WERI-Rb-1 (cell line): ENCODE measurements at regions not wholly inside any gene's neighbourhood (a gene's known extent, or its start where the extent isn't known, plus 50 kb on each side); places are given as distances from the start of the nearest gene placed in this dataset.
A peak's percentile ranks its signal among the peaks of the same experiment; 100 is the strongest.

ENCODE experiments used
- DNase-seq: peaks from one replicate; pipeline ENCODE4 v3.0.0-alpha.2; 2020
- H3K27ac ChIP-seq: fragments of 250-450 bp; sonication (Bioruptor Pico); 2 replicates; pipeline ENCODE4 v1.5.1; 2020; ENCODE audit warnings: mild to moderate bottlenecking, moderate library complexity
- H3K27me3 ChIP-seq: fragments of 250-450 bp; sonication (Bioruptor Pico); 2 replicates; pipeline ENCODE4 v1.5.1; 2021; ENCODE audit warnings: mild to moderate bottlenecking, low read depth, moderate library complexity; ENCODE audit not compliant: insufficient read depth, severe bottlenecking
- H3K36me3 ChIP-seq: fragments of 250-450 bp; sonication (Bioruptor Pico); 2 replicates; pipeline ENCODE4 v1.5.1; 2020; ENCODE audit warnings: mild to moderate bottlenecking, moderate library complexity
- H3K4me3 ChIP-seq: 2 replicates; pipeline ENCODE4 v1.5.1; 2011; ENCODE audit warnings: low read depth, mild to moderate bottlenecking, control low read depth, low read length
- H3K9me3 ChIP-seq: fragments of 250-450 bp; sonication (Bioruptor Pico); 2 replicates; pipeline ENCODE4 v1.5.1; 2021; ENCODE audit warnings: mild to moderate bottlenecking, moderate library complexity; ENCODE audit not compliant: severe bottlenecking
- TF ChIP-seq, protein P1 (sequence below): IDR thresholded peaks from 2 replicates; pipeline ENCODE4 v1.5.1; 2011; ENCODE audit warnings: low read depth, mild to moderate bottlenecking, control low read depth, inconsistent platforms, low read length

DNA sequence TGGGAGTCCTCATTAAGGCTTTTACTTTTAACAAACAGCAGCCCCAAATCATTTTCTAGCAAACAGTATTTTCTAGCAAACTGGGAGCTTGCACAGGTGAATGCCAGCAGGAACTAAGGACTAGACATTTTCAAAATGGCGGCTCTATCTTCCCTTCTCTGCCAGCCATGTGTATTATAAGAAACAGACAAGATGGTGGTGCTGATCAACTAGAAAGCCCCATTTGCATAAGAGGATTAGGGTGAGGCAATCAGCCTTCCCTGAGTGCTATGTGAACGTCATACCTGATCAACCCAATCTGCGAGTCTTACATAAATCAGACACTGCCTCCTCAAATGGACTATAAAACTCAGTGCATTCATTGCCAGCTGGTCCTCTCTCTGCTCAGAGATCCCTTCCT lies 479.6 kb downstream of the IPMK start:
- Histone ChIP-seq H3K27ac (no peak overlapping the region), H3K27me3 (no peaks in the 10 kb centered on the region), H3K4me3 (no peak overlapping the region), H3K9me3 (no peaks in the 10 kb centered on the region), H3K36me3 (no peaks in the 10 kb centered on the region)
- DNase-seq, result peak; percentile 29
- TF ChIP-seq, protein P1, sequence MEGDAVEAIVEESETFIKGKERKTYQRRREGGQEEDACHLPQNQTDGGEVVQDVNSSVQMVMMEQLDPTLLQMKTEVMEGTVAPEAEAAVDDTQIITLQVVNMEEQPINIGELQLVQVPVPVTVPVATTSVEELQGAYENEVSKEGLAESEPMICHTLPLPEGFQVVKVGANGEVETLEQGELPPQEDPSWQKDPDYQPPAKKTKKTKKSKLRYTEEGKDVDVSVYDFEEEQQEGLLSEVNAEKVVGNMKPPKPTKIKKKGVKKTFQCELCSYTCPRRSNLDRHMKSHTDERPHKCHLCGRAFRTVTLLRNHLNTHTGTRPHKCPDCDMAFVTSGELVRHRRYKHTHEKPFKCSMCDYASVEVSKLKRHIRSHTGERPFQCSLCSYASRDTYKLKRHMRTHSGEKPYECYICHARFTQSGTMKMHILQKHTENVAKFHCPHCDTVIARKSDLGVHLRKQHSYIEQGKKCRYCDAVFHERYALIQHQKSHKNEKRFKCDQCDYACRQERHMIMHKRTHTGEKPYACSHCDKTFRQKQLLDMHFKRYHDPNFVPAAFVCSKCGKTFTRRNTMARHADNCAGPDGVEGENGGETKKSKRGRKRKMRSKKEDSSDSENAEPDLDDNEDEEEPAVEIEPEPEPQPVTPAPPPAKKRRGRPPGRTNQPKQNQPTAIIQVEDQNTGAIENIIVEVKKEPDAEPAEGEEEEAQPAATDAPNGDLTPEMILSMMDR, result no peak

DNA sequence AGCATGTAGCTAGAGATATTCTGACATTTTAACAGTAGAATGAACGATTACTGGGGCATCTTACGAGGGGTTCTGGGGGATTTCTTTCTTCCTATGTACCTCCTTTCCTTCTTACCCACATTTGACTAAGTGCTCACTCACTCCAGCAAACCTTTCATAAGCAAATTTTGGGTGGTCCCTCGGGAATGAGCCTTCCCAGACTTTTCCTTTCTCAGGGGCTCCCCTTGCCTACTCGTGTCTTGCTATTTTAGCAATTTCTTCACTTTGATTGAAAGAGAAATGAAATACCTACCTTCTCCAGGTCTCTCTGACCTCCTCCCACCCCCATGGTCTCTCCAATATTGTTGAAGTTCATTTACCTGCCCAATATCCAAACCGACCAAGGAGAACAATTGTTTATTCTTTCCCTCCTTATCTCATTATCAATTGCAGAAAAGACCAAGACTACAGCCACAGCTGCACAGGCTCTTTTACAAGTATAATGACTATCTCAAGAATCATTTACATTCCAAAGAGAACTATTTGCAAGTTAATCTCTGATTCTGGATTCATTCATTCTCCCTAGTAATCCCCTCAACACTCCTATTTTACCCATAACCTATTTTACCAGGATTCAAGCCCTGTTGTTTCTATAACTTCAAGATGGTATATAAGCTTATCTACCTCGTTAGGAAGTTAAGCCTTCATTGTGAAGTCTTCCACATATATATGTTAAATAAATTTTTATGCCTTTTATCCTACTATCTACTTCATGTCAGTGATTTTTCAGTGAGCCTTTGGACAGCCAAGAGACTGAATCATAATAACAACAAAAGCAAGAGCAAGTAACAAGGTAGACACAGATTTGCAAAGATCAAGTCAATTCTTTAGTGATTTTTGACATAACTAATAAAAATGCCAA lies 480.6 kb downstream of the IPMK start:
- DNase-seq, result no peak
- H3K36me3 ChIP-seq, result no peaks in the 10 kb centered on the region
- TF ChIP-seq, protein P1, result no peak
- H3K9me3 ChIP-seq, result no peaks in the 10 kb centered on the region
- H3K27ac ChIP-seq, result no peak overlapping the region
- H3K4me3 ChIP-seq, result no peak overlapping the region
- H3K27me3 ChIP-seq, result no peaks in the 10 kb centered on the region

DNA sequence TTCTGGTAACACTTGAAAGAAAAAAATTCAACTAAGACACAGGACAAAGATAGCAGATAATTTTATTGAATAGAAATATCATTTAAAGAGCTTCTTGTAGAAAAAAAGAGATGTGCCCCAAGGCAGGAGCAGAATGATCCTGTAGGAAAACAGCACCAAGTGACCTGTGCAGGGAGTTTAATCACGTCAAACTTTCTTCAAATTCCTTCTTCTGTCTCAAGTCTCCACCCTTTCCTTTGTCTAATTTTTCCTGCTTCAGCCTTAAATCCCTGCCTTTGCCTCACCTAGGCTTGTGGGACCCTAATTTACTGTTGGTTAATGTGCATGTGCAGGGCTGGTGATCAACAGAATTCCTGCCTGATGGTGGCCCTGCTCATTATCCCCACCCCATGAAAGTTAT lies 481.4 kb downstream of the IPMK start:
- no peak for DNase-seq
- Histone ChIP-seq H3K4me3 (no peak overlapping the region), H3K27me3 (no peaks in the 10 kb centered on the region), H3K36me3 (no peaks in the 10 kb centered on the region), H3K9me3 (no peaks in the 10 kb centered on the region), H3K27ac (no peak overlapping the region)
- TF ChIP-seq, protein P1, result no peak

DNA sequence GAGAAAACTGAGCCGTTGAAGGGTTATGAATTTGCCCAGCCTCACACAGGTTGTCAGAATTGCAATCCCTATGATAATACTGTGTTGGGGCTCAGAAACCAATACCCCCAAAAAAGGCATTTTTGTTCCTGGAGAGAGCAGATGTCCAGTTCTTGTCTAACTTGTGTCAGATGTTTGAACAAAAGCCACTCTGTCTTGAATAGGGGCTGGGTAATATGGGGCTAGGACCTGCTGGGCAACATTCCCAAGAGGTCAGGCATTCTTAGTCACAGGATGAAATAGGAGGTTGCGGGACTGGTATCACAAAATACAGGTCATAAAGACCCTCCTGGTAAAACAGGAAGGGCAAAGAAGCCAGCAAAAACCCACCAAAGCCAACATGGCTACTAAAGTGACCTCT lies 482.1 kb downstream of the IPMK start:
- H3K36me3 ChIP-seq, result no peaks in the 10 kb centered on the region
- TF ChIP-seq, protein P1, result no peak
- H3K9me3 ChIP-seq, result no peaks in the 10 kb centered on the region
- no peak overlapping the region for H3K27ac ChIP-seq
- H3K27me3 ChIP-seq, result no peaks in the 10 kb centered on the region
- no peak for DNase-seq
- no peak overlapping the region for H3K4me3 ChIP-seq

DNA sequence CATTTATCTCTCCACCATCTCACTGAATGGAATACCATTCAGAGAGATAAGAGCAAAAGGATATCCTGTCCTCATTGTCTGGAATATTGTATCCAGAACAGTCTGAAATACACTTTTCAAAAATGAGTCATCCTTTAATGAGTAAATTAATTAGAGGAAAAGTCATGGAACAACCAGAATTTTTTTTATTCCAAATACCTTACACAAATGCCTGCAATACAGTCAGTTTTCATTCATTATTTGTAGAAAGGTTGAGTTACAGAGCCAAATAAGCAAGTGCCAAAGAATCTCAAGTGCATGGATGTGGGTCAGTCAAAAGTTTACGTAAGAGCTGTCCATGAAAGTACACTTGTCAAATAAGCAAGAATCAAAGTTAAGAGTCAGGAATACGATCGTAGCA lies 482.6 kb downstream of the IPMK start:
- Histone ChIP-seq H3K36me3 (no peaks in the 10 kb centered on the region), H3K27ac (no peak overlapping the region)

More for the DNA sequence above, 482.6 kb downstream of the IPMK start:
- Histone ChIP-seq H3K9me3 (no peaks in the 10 kb centered on the region), H3K4me3 (no peak overlapping the region), H3K27me3 (no peaks in the 10 kb centered on the region)
- TF ChIP-seq, protein P1, result no peak
- no peak for DNase-seq
